ENCODE measurements at regions not wholly inside any gene's neighbourhood (a gene's known extent, or its start where the extent isn't known, plus 50 kb on each side); places are given as distances from the start of the nearest gene placed in this dataset.

GRCh38 chrX:26597981-26598380, 382.0 kb downstream of the MAGEB5 start:
- WGBS, 2 donors (ENCODE audit: low coverage in 1 of 2) = 29 to 38% methylated on average over 1 to 2 of the region's 2 CpGs
- Histone ChIP-seq H3K4me3 (no peak overlapping the region), H3K27me3 (no peaks in the 10 kb centered on the region), H3K4me1 (no peaks in the 10 kb centered on the region), H3K36me3 (no peaks in the 10 kb centered on the region), H3K27ac (no peak overlapping the region), H3K9me3 (no peaks in the 10 kb centered on the region)
- in situ Hi-C loops (cut with MboI; ENCODE audit: low pct_ligation_motif_present in 1 of 4, low pct_unique_long_range_greater_than_20kb in 1 of 4, low sequenced_read_pairs in 3 of 4) = no loop called here
- no peak for DNase-seq
- intact Hi-C loops (cut with DNase I; ENCODE audit: low total_unique reads) = no loop called here
- no peak for TF ChIP-seq POLR2AphosphoS5 (IDR thresholded peaks at IDR 0.05)
- TF ChIP-seq CTCF (IDR thresholded peaks at IDR 0.05) = no peak
- no peak for TF ChIP-seq POLR2A (IDR thresholded peaks at IDR 0.05)
- TF ChIP-seq EP300 (IDR thresholded peaks at IDR 0.05; ENCODE audit: low read depth) = no peak

- DNase-seq = no peak
- 62 to 79% methylated on average over 3 to 6 of the region's 6 CpGs for WGBS, 2 donors (ENCODE audit: low coverage in 1 of 2)
- H3K27ac ChIP-seq = no peak overlapping the region
- intact Hi-C loops (cut with DNase I; ENCODE audit: low total_unique reads) = no loop called here
- in situ Hi-C loops (cut with MboI; ENCODE audit: low pct_ligation_motif_present in 1 of 4, low pct_unique_long_range_greater_than_20kb in 1 of 4, low sequenced_read_pairs in 3 of 4) = no loop called here
- H3K36me3 ChIP-seq = no peaks in the 10 kb centered on the region
- no peaks in the 10 kb centered on the region for H3K4me1 ChIP-seq
- no peak overlapping the region for H3K4me3 ChIP-seq
- H3K27me3 ChIP-seq = no peaks in the 10 kb centered on the region
- TF ChIP-seq POLR2A (IDR thresholded peaks at IDR 0.05) = no peak
- TF ChIP-seq CTCF (IDR thresholded peaks at IDR 0.05) = no peak
- no peak for TF ChIP-seq EP300 (IDR thresholded peaks at IDR 0.05; ENCODE audit: low read depth)
- TF ChIP-seq POLR2AphosphoS5 (IDR thresholded peaks at IDR 0.05) = no peak
- no peaks in the 10 kb centered on the region for H3K9me3 ChIP-seq
Measured at GRCh38 chrX:26590849-26591248, 374.9 kb downstream of the MAGEB5 start.

GRCh38 chrX:26586570-26586969, 370.6 kb downstream of the MAGEB5 start:
- intact Hi-C loops (cut with DNase I; ENCODE audit: low total_unique reads) (no loop called here), in situ Hi-C loops (cut with MboI; ENCODE audit: low pct_ligation_motif_present in 1 of 4, low pct_unique_long_range_greater_than_20kb in 1 of 4, low sequenced_read_pairs in 3 of 4) (no loop called here)
- H3K27me3 ChIP-seq = no peaks in the 10 kb centered on the region
- no peaks in the 10 kb centered on the region for H3K9me3 ChIP-seq
- H3K4me3 ChIP-seq = no peak overlapping the region
- H3K4me1 ChIP-seq = no peaks in the 10 kb centered on the region
- no peak for TF ChIP-seq CTCF (IDR thresholded peaks at IDR 0.05)
- no peak for TF ChIP-seq POLR2AphosphoS5 (IDR thresholded peaks at IDR 0.05)
- WGBS, 2 donors (ENCODE audit: low coverage in 1 of 2) = 65% methylated on average over 3 of the region's 3 CpGs; no CpG with 5 or more reads in 1 of the 2 donors
- no peak for DNase-seq
- no peak overlapping the region for H3K27ac ChIP-seq
- H3K36me3 ChIP-seq = no peaks in the 10 kb centered on the region

- no peak overlapping the region for H3K4me3 ChIP-seq
- in situ Hi-C loops (cut with MboI; ENCODE audit: low pct_ligation_motif_present in 1 of 4, low pct_unique_long_range_greater_than_20kb in 1 of 4, low sequenced_read_pairs in 3 of 4) = no loop called here
Measured at GRCh38 chrX:26581091-26581490, 365.1 kb downstream of the MAGEB5 start.

More at GRCh38 chrX:26581091-26581490, 365.1 kb downstream of the MAGEB5 start:
- Histone ChIP-seq H3K27me3 (no peaks in the 10 kb centered on the region), H3K4me1 (no peaks in the 10 kb centered on the region), H3K36me3 (no peaks in the 10 kb centered on the region), H3K9me3 (no peaks in the 10 kb centered on the region), H3K27ac (no peak overlapping the region)
- TF ChIP-seq POLR2AphosphoS5 (IDR thresholded peaks at IDR 0.05) (no peak), CTCF (IDR thresholded peaks at IDR 0.05) (no peak), POLR2A (IDR thresholded peaks at IDR 0.05) (no peak), EP300 (IDR thresholded peaks at IDR 0.05; ENCODE audit: low read depth) (no peak)
- intact Hi-C loops (cut with DNase I; ENCODE audit: low total_unique reads) = no loop called here
- no peak for DNase-seq

Measured in transverse colon (tissue), 4 donors.